A673 (cell line): ENCODE measurements at regions not wholly inside any gene's neighbourhood (a gene's known extent, or its start where the extent isn't known, plus 50 kb on each side); places are given as distances from the start of the nearest gene placed in this dataset.

ENCODE experiments used
- BruUV-seq: library from RNA; stranded (reverse); fragments of 400-500 nt; replicated peaks from 2 replicates; lab custom pipeline; 2021; lab: Mats Ljungman, UMichigan
- CTCF ChIA-PET: fragments of 300-600 bp; sonication (Branson Sonifier 250); formaldehyde crosslinking; loops from one replicate; lab custom pipeline; 2022; ENCODE audit warnings: antibody characterized with exemption; lab: Charles Lee
- POLR2A ChIA-PET: fragments of 300-600 bp; sonication (Branson Sonifier 250); formaldehyde crosslinking; loops from one replicate; lab custom pipeline; 2022; ENCODE audit warnings: antibody characterized with exemption; ENCODE audit not compliant: low non-redundant PET; lab: Charles Lee
- DNase-seq: peaks from one replicate; pipeline ENCODE4 v3.0.0-alpha.2; 2015; ENCODE audit warnings: low spot score
- H3K27ac ChIP-seq: fragments of 200-600 bp; sonication (generic); 2 replicates; pipeline ENCODE4 v1.5.1; 2016; ENCODE audit warnings: mixed run types, low read depth, mild to moderate bottlenecking, mixed read lengths, antibody characterized with exemption, low read length; ENCODE audit not compliant: poor library complexity, severe bottlenecking
- H3K27me3 ChIP-seq: fragments of 200-600 bp; sonication (generic); replicated peaks from 2 replicates; pipeline ENCODE4 v1.6.1; 2017; ENCODE audit warnings: mixed run types, low read depth, mild to moderate bottlenecking, mixed read lengths, antibody characterized with exemption, low read length; ENCODE audit not compliant: insufficient read depth, poor library complexity
- H3K36me3 ChIP-seq: fragments of 200-600 bp; sonication (generic); 2 replicates; pipeline ENCODE4 v1.6.1; 2016; ENCODE audit warnings: mixed run types, mild to moderate bottlenecking, mixed read lengths, antibody characterized with exemption, low read length; ENCODE audit not compliant: insufficient read depth, poor library complexity, severe bottlenecking
- H3K4me1 ChIP-seq: fragments of 200-600 bp; sonication (generic); 2 replicates; pipeline ENCODE4 v1.6.1; 2017; ENCODE audit warnings: mixed run types, mild to moderate bottlenecking, mixed read lengths, antibody characterized with exemption, low read length; ENCODE audit not compliant: insufficient read depth, poor library complexity, severe bottlenecking
- H3K4me3 ChIP-seq: fragments of 200-600 bp; sonication (generic); 2 replicates; pipeline ENCODE4 v1.5.1; 2016; ENCODE audit warnings: low read depth, mixed run types, mild to moderate bottlenecking, mixed read lengths, low read length; ENCODE audit not compliant: poor library complexity, severe bottlenecking
- H3K9me3 ChIP-seq: fragments of 200-600 bp; sonication (generic); 2 replicates; pipeline ENCODE4 v1.6.1; 2016; ENCODE audit warnings: mixed run types, low read depth, mild to moderate bottlenecking, mixed read lengths, antibody characterized with exemption, low read length; ENCODE audit not compliant: poor library complexity, severe bottlenecking
- CTCF ChIP-seq: fragments of 300-800, 200-600 bp; sonication (generic); conservative IDR thresholded peaks from 2 replicates; pipeline ENCODE4 v1.5.1; 2017; ENCODE audit warnings: low read depth, mild to moderate bottlenecking, antibody characterized with exemption, low read length, moderate library complexity, mixed read lengths
- EZH2 ChIP-seq: fragments of 200-600 bp; sonication (generic); IDR thresholded peaks from 2 replicates; pipeline ENCODE4 v1.6.1; 2017; ENCODE audit warnings: borderline replicate concordance, low read depth, mild to moderate bottlenecking, mixed read lengths, antibody characterized with exemption, low read length; ENCODE audit not compliant: poor library complexity, severe bottlenecking
- intact Hi-C: fragments of 100-400 bp; cut with micrococcal nuclease; formaldehyde crosslinking; loops from one replicate; pipeline ENCODE4 v1.10.0; 2022; ENCODE audit not compliant: unreplicated experiment

- Histone ChIP-seq H3K9me3 (no peaks in the 10 kb centered on the region), H3K4me3 (no peak overlapping the region), H3K27ac (no peak overlapping the region), H3K36me3 (no peaks in the 10 kb centered on the region), H3K4me1 (peaks cover 8% of the 10 kb centered on the region), H3K27me3 (no peaks in the 10 kb centered on the region)
- POLR2A ChIA-PET, result no interaction called here
- CTCF ChIA-PET, result interaction anchor here (0.7 to 2.5 kb wide), 7 partner anchors 78 to 700 kb away, joined by 3 to 41 read pairs (median 4); no protein-coding TSS in a partner anchor
- intact Hi-C loops, result loop anchor here (2.0 to 10.0 kb wide), 2 partner anchors 374 to 946 kb away; no protein-coding TSS in a partner anchor
- TF ChIP-seq EZH2, result no peak
- no peak for TF ChIP-seq CTCF
- DNase-seq, result no peak
- no TSS peak for BruUV-seq
Observed at GRCh38 chr11:112589155-112589554, 328.5 kb upstream of the PLET1 start.

GRCh38 chr11:112590764-112591163 is 330.1 kb upstream of the PLET1 start:
- POLR2A ChIA-PET, result no interaction called here
- DNase-seq, result no peak
- BruUV-seq, result no TSS peak

GRCh38 chr11:112593440-112593839 is 332.8 kb upstream of the PLET1 start:
- POLR2A ChIA-PET, result no interaction called here
- H3K27me3 ChIP-seq, result no peaks in the 10 kb centered on the region
- no peaks in the 10 kb centered on the region for H3K9me3 ChIP-seq
- H3K27ac ChIP-seq, result no peak overlapping the region
- intact Hi-C loops, result no loop called here
- H3K4me1 ChIP-seq, result peaks cover 6% of the 10 kb centered on the region
- H3K4me3 ChIP-seq, result no peak overlapping the region
- TF ChIP-seq EZH2 (no peak), CTCF (no peak)
- DNase-seq, result no peak
- no peaks in the 10 kb centered on the region for H3K36me3 ChIP-seq
- BruUV-seq, result no TSS peak
- CTCF ChIA-PET, result no interaction called here

More at GRCh38 chr11:112590764-112591163, 330.1 kb upstream of the PLET1 start:
- CTCF ChIA-PET, result no interaction called here
- no peak overlapping the region for H3K27ac ChIP-seq
- TF ChIP-seq CTCF (no peak), EZH2 (no peak)
- no peak overlapping the region for H3K4me3 ChIP-seq
- intact Hi-C loops, result no loop called here
- H3K9me3 ChIP-seq, result no peaks in the 10 kb centered on the region
- H3K27me3 ChIP-seq, result no peaks in the 10 kb centered on the region
- H3K36me3 ChIP-seq, result no peaks in the 10 kb centered on the region
- peaks cover 8% of the 10 kb centered on the region for H3K4me1 ChIP-seq
